GM12875 (cell line): ENCODE measurements at regions not wholly inside any gene's neighbourhood (a gene's known extent, or its start where the extent isn't known, plus 50 kb on each side); places are given as distances from the start of the nearest gene placed in this dataset.
"Not testable (repeated sequence)": the region's sequence is repeated elsewhere in the genome, so short reads cannot be mapped to it uniquely, and the experiment has no call there.

Experiments
- H3K4me3 ChIP-seq: one replicate; pipeline ENCODE4 v1.5.1; 2011; ENCODE audit warnings: low read depth, low read length, control low read depth
- CTCF ChIP-seq: IDR thresholded peaks from 2 replicates; pipeline ENCODE4 v1.5.1; 2011; ENCODE audit warnings: low read depth, mild to moderate bottlenecking, control low read depth, inconsistent platforms, low read length, moderate library complexity, borderline replicate concordance; ENCODE audit not compliant: insufficient read depth

GRCh38 chr2:58414506-58414905 lies 173.4 kb upstream of the FANCL start:
- no peak overlapping the region for H3K4me3 ChIP-seq
- TF ChIP-seq CTCF: no peak

- TF ChIP-seq CTCF: no peak
- no peak overlapping the region for H3K4me3 ChIP-seq
Observed at GRCh38 chr2:58410549-58410948, 169.4 kb upstream of the FANCL start.

- TF ChIP-seq CTCF: no peak
- no peak overlapping the region for H3K4me3 ChIP-seq
Observed at GRCh38 chr2:58407487-58407886, 166.4 kb upstream of the FANCL start.

GRCh38 chr2:58405341-58405740 lies 164.2 kb upstream of the FANCL start:
- H3K4me3 ChIP-seq: no peak overlapping the region
- no peak for TF ChIP-seq CTCF

GRCh38 chr2:58401936-58402335 lies 160.8 kb upstream of the FANCL start:
- H3K4me3 ChIP-seq: no peak overlapping the region
- no peak for TF ChIP-seq CTCF

- H3K4me3 ChIP-seq: no peak overlapping the region
- no peak for TF ChIP-seq CTCF
Observed at GRCh38 chr2:58398406-58398805, 157.3 kb upstream of the FANCL start.

GRCh38 chr2:58387701-58388100 lies 146.6 kb upstream of the FANCL start:
- TF ChIP-seq CTCF: no peak
- no peak overlapping the region for H3K4me3 ChIP-seq

GRCh38 chr2:58386904-58387303 lies 145.8 kb upstream of the FANCL start:
- H3K4me3 ChIP-seq: not testable (repeated sequence)
